DND-41 (cell line): ENCODE measurements at regions not wholly inside any gene's neighbourhood (a gene's known extent, or its start where the extent isn't known, plus 50 kb on each side); places are given as distances from the start of the nearest gene placed in this dataset.

Experiments used
- ATAC-seq: fragments of 200-7000 bp; cut with Tn5 transposase; 3 replicates; pipeline ENCODE4 v1.9.1; 2021; ENCODE audit warnings: low read depth; ENCODE audit not compliant: insufficient read depth
- DNase-seq: peaks from one replicate; pipeline ENCODE4 v3.0.0-alpha.2; 2020
- H2AFZ ChIP-seq: 2 replicates; pipeline ENCODE4 v1.6.0; 2012; ENCODE audit warnings: low read depth, low read length
- H3K27ac ChIP-seq: 2 replicates; pipeline ENCODE4 v1.5.1; 2012; ENCODE audit warnings: low read length, inconsistent platforms
- H3K27me3 ChIP-seq: fragments of 200-600 bp; sonication (generic); 2 replicates; pipeline ENCODE4 v1.6.0; 2012; ENCODE audit warnings: low read length, mild to moderate bottlenecking, inconsistent platforms; ENCODE audit not compliant: insufficient read depth, poor library complexity
- H3K36me3 ChIP-seq: 2 replicates; pipeline ENCODE4 v1.5.1; 2012; ENCODE audit warnings: low read length, inconsistent platforms; ENCODE audit not compliant: insufficient read depth
- H3K4me1 ChIP-seq: 2 replicates; pipeline ENCODE4 v1.5.1; 2012; ENCODE audit warnings: mild to moderate bottlenecking, low read length; ENCODE audit not compliant: insufficient read depth
- H3K4me2 ChIP-seq: 2 replicates; pipeline ENCODE4 v1.6.0; 2012; ENCODE audit warnings: mild to moderate bottlenecking, moderate library complexity, low read length, inconsistent platforms; ENCODE audit not compliant: insufficient read depth
- H3K4me3 ChIP-seq, 2 experiments: fragments of 200-600 bp in 1 of 2; shearing (Covaris generic) in 1 of 2; 2 replicates each; pipeline ENCODE4 v1.5.1; 2012 to 2016; ENCODE audit warnings: inconsistent platforms in 2 of 2, low read length in 2 of 2, mild to moderate bottlenecking in 2 of 2, low read depth in 1 of 2, moderate library complexity in 1 of 2
- H3K79me2 ChIP-seq: 2 replicates; pipeline ENCODE4 v1.6.0; 2012; ENCODE audit warnings: low read length, inconsistent platforms; ENCODE audit not compliant: insufficient read depth
- H3K9ac ChIP-seq: 2 replicates; pipeline ENCODE4 v1.6.0; 2012; ENCODE audit warnings: low read depth, mild to moderate bottlenecking, inconsistent platforms, low read length, moderate library complexity
- H3K9me3 ChIP-seq: 2 replicates; pipeline ENCODE4 v1.5.1; 2012; ENCODE audit warnings: low read length, moderate library complexity, mild to moderate bottlenecking, inconsistent platforms; ENCODE audit not compliant: insufficient read depth, severe bottlenecking
- H4K20me1 ChIP-seq: 2 replicates; pipeline ENCODE4 v1.6.0; 2012; ENCODE audit warnings: low read length; ENCODE audit not compliant: insufficient read depth
- CTCF ChIP-seq: IDR thresholded peaks from 2 replicates; pipeline ENCODE4 v1.5.1; 2012; ENCODE audit warnings: borderline replicate concordance, low read length, moderate library complexity, mild to moderate bottlenecking; ENCODE audit not compliant: poor library complexity, severe bottlenecking; ENCODE audit errors: extremely low read depth
- EZH2 ChIP-seq: IDR thresholded peaks from 3 replicates; pipeline ENCODE4 v1.6.1; 2012; ENCODE audit warnings: borderline replicate concordance, low read depth, mild to moderate bottlenecking, moderate library complexity, low read length, inconsistent platforms; ENCODE audit not compliant: severe bottlenecking

- no peak for TF ChIP-seq EZH2
- no peak for TF ChIP-seq CTCF
- Histone ChIP-seq H3K27ac (no peak overlapping the region), H3K4me2 (no peak overlapping the region)
These were observed 1221.7 kb upstream of the ZEB2 start for GRCh38 chr2:145741636-145742035.

GRCh38 chr2:145741181-145741580, 1221.3 kb upstream of the ZEB2 start:
- no peak overlapping the region for H2AFZ ChIP-seq
- H3K4me2 ChIP-seq, result no peak overlapping the region
- H3K9ac ChIP-seq, result no peak overlapping the region
- H3K36me3 ChIP-seq, result no peaks in the 10 kb centered on the region
- no peaks in the 10 kb centered on the region for H3K4me1 ChIP-seq
- H3K27ac ChIP-seq, result no peak overlapping the region
- H3K27me3 ChIP-seq, result no peaks in the 10 kb centered on the region
- TF ChIP-seq CTCF (no peak), EZH2 (no peak)
- no peak overlapping the region for H3K4me3 ChIP-seq
- no peak for ATAC-seq
- H4K20me1 ChIP-seq, result no peaks in the 10 kb centered on the region
- no peaks in the 10 kb centered on the region for H3K9me3 ChIP-seq
- DNase-seq, result no peak
- no peaks in the 10 kb centered on the region for H3K79me2 ChIP-seq

More at GRCh38 chr2:145741636-145742035, 1221.7 kb upstream of the ZEB2 start:
- no peak for ATAC-seq
- no peak overlapping the region for H3K4me3 ChIP-seq
- H2AFZ ChIP-seq, result no peak overlapping the region
- no peaks in the 10 kb centered on the region for H3K79me2 ChIP-seq
- H3K27me3 ChIP-seq, result no peaks in the 10 kb centered on the region
- no peaks in the 10 kb centered on the region for H4K20me1 ChIP-seq
- H3K9ac ChIP-seq, result no peak overlapping the region
- H3K4me1 ChIP-seq, result no peaks in the 10 kb centered on the region
- no peaks in the 10 kb centered on the region for H3K36me3 ChIP-seq
- DNase-seq, result no peak
- H3K9me3 ChIP-seq, result no peaks in the 10 kb centered on the region

- H3K79me2 ChIP-seq, result no peaks in the 10 kb centered on the region
- H4K20me1 ChIP-seq, result no peaks in the 10 kb centered on the region
- H3K4me2 ChIP-seq, result no peak overlapping the region
- DNase-seq (no peak), ATAC-seq (no peak)
- H3K27me3 ChIP-seq, result no peaks in the 10 kb centered on the region
- H3K36me3 ChIP-seq, result no peaks in the 10 kb centered on the region
- no peaks in the 10 kb centered on the region for H3K4me1 ChIP-seq
- H3K4me3 ChIP-seq, result no peak overlapping the region
- no peak overlapping the region for H3K9ac ChIP-seq
- TF ChIP-seq EZH2, result no peak
- TF ChIP-seq CTCF, result no peak
- no peak overlapping the region for H3K27ac ChIP-seq
- H2AFZ ChIP-seq, result no peak overlapping the region
- H3K9me3 ChIP-seq, result no peaks in the 10 kb centered on the region
These were observed 1220.4 kb upstream of the ZEB2 start for GRCh38 chr2:145740302-145740701.

GRCh38 chr2:145739681-145740080, 1219.8 kb upstream of the ZEB2 start:
- H4K20me1 ChIP-seq, result no peaks in the 10 kb centered on the region
- no peaks in the 10 kb centered on the region for H3K9me3 ChIP-seq
- no peaks in the 10 kb centered on the region for H3K27me3 ChIP-seq
- TF ChIP-seq EZH2 (no peak), CTCF (no peak)
- no peak overlapping the region for H3K4me3 ChIP-seq
- DNase-seq (no peak), ATAC-seq (no peak)
- H3K79me2 ChIP-seq, result no peaks in the 10 kb centered on the region
- H2AFZ ChIP-seq, result no peak overlapping the region
- no peaks in the 10 kb centered on the region for H3K36me3 ChIP-seq
- H3K27ac ChIP-seq, result no peak overlapping the region
- no peaks in the 10 kb centered on the region for H3K4me1 ChIP-seq
- H3K9ac ChIP-seq, result no peak overlapping the region
- H3K4me2 ChIP-seq, result no peak overlapping the region
